Transverse colon (tissue), 4 donors: ENCODE measurements at regions not wholly inside any gene's neighbourhood (a gene's known extent, or its start where the extent isn't known, plus 50 kb on each side); places are given as distances from the start of the nearest gene placed in this dataset.

Experiments
- POLR2A ChIP-seq: fragments of 450-650 bp; IDR thresholded peaks from one replicate; pipeline ENCODE4 v1.6.1; 2016; ENCODE audit warnings: antibody characterized with exemption, mild to moderate bottlenecking, moderate library complexity
- POLR2AphosphoS5 ChIP-seq, 3 donors: sonication (generic); formaldehyde crosslinking; IDR thresholded peaks; one replicate each; pipeline ENCODE4 v1.6.1; 2016; ENCODE audit warnings: antibody characterized with exemption in 3 of 3
- TF ChIP-seq, protein P1 (sequence below), 5 experiments: fragments of 200-600 bp in 3 of 5; fragments of 450-650 bp in 2 of 5; sonication (generic) in 3 of 5; IDR thresholded peaks; 1 replicate in 2 of 5; 2 replicates in 3 of 5; pipeline ENCODE4 v1.5.1; 2016 to 2017; ENCODE audit warnings: antibody characterized with exemption in 5 of 5, inconsistent platforms in 3 of 5, mild to moderate bottlenecking in 2 of 5, moderate library complexity in 1 of 5

DNA sequence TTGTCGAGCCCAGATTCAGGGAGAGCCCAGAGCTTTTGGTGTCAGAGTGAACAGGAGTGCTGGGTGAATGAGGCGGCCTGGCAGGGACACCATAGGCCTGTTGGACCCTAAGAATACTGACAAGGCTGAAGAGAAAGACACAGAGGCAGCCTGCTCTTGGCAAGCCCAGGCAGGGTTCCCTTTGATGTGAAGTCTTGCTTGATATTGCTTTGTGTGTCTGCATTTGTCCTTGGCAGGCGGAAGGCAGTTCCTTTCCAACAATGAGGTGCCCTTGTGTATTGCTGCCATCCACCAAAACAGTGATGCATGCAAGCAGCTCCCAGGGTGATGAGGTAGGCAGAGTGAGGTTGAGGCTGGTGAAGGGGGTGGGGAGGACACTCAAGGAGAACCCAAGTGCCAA is 152.7 kb upstream of the TSC22D2 start:
- TF ChIP-seq POLR2AphosphoS5 (IDR thresholded peaks at IDR 0.05) (no peak), POLR2A (no peak)
- TF ChIP-seq, protein P1, sequence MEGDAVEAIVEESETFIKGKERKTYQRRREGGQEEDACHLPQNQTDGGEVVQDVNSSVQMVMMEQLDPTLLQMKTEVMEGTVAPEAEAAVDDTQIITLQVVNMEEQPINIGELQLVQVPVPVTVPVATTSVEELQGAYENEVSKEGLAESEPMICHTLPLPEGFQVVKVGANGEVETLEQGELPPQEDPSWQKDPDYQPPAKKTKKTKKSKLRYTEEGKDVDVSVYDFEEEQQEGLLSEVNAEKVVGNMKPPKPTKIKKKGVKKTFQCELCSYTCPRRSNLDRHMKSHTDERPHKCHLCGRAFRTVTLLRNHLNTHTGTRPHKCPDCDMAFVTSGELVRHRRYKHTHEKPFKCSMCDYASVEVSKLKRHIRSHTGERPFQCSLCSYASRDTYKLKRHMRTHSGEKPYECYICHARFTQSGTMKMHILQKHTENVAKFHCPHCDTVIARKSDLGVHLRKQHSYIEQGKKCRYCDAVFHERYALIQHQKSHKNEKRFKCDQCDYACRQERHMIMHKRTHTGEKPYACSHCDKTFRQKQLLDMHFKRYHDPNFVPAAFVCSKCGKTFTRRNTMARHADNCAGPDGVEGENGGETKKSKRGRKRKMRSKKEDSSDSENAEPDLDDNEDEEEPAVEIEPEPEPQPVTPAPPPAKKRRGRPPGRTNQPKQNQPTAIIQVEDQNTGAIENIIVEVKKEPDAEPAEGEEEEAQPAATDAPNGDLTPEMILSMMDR (IDR thresholded peaks at IDR 0.05) = no peak
